Adrenal gland (tissue), 5 donors: ENCODE measurements at regions not wholly inside any gene's neighbourhood (a gene's known extent, or its start where the extent isn't known, plus 50 kb on each side); places are given as distances from the start of the nearest gene placed in this dataset.

ENCODE experiments used
- POLR2A ChIP-seq, 2 donors: fragments of 450-650 bp; IDR thresholded peaks; one replicate each; pipeline ENCODE4 v1.6.1; 2017; ENCODE audit warnings: antibody characterized with exemption in 2 of 2, mild to moderate bottlenecking in 2 of 2, moderate library complexity in 1 of 2
- TF ChIP-seq, protein P1 (sequence below), 6 experiments: fragments of 450-650 bp in 4 of 6; fragments of 200-600 bp in 2 of 6; sonication (generic) in 1 of 6; IDR thresholded peaks; 1 replicate in 5 of 6; 2 replicates in 1 of 6; pipeline versions ENCODE4 v1.5.1 to v1.8.0; 2016 to 2021; ENCODE audit warnings: antibody characterized with exemption in 6 of 6, mild to moderate bottlenecking in 2 of 6, moderate library complexity in 1 of 6
- donor health status: DM: no; HTN: no; CAD: no.

DNA sequence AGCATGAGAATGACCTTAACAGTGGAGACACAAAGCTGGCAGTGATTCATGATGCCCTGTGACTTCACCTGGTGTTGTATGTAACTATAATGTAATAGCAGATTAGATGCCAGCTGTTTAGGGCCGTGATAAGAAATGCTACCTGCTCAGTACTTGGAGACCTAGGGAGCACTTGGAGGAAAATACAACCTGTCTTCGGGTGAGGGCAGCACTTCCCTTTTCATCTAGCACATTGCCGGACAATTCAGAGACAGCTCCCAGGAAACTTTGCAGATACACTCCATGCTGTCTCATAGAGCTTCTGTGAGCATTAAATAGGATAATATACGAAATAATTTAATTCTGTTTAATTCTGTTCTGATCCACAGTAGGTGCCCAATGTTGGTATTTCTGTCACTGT is 668.5 kb downstream of the TSN start:
- TF ChIP-seq POLR2A (IDR thresholded peaks at IDR 0.05): no peak
- TF ChIP-seq, protein P1, sequence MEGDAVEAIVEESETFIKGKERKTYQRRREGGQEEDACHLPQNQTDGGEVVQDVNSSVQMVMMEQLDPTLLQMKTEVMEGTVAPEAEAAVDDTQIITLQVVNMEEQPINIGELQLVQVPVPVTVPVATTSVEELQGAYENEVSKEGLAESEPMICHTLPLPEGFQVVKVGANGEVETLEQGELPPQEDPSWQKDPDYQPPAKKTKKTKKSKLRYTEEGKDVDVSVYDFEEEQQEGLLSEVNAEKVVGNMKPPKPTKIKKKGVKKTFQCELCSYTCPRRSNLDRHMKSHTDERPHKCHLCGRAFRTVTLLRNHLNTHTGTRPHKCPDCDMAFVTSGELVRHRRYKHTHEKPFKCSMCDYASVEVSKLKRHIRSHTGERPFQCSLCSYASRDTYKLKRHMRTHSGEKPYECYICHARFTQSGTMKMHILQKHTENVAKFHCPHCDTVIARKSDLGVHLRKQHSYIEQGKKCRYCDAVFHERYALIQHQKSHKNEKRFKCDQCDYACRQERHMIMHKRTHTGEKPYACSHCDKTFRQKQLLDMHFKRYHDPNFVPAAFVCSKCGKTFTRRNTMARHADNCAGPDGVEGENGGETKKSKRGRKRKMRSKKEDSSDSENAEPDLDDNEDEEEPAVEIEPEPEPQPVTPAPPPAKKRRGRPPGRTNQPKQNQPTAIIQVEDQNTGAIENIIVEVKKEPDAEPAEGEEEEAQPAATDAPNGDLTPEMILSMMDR (IDR thresholded peaks at IDR 0.05): no peak
